Glutamatergic neuron (in vitro differentiated cells): ENCODE measurements at regions not wholly inside any gene's neighbourhood (a gene's known extent, or its start where the extent isn't known, plus 50 kb on each side); places are given as distances from the start of the nearest gene placed in this dataset.
"Not testable (repeated sequence)": the region's sequence is repeated elsewhere in the genome, so short reads cannot be mapped to it uniquely, and the experiment has no call there.

Experiments used
- DNase-seq: peaks from one replicate; pipeline ENCODE4 v3.0.0; 2022
- H3K27ac Mint-ChIP-seq: one replicate; pipeline ENCODE4 v1.8.0; 2020; ENCODE audit warnings: mild to moderate bottlenecking, mixed read lengths, inconsistent platforms; ENCODE audit not compliant: unreplicated experiment
- H3K27me3 Mint-ChIP-seq: one replicate; pipeline ENCODE4 v1.8.0; 2020; ENCODE audit warnings: mild to moderate bottlenecking, moderate library complexity, mixed read lengths, inconsistent platforms; ENCODE audit not compliant: unreplicated experiment
- H3K36me3 Mint-ChIP-seq: one replicate; pipeline ENCODE4 v1.8.0; 2020; ENCODE audit warnings: mild to moderate bottlenecking, mixed read lengths, inconsistent platforms; ENCODE audit not compliant: unreplicated experiment
- H3K4me1 Mint-ChIP-seq: one replicate; pipeline ENCODE4 v1.8.0; 2020; ENCODE audit warnings: mild to moderate bottlenecking, low read depth, mixed read lengths, inconsistent platforms; ENCODE audit not compliant: unreplicated experiment
- H3K4me3 Mint-ChIP-seq: one replicate; pipeline ENCODE4 v1.8.0; 2020; ENCODE audit warnings: mild to moderate bottlenecking, mixed read lengths, inconsistent platforms; ENCODE audit not compliant: unreplicated experiment
- H3K9me3 Mint-ChIP-seq: one replicate; pipeline ENCODE4 v1.8.0; 2020; ENCODE audit warnings: mild to moderate bottlenecking, moderate library complexity, mixed read lengths, inconsistent platforms; ENCODE audit not compliant: unreplicated experiment
- TF ChIP-seq, protein P1 (sequence below): fragments of 200-600 bp; sonication (generic); IDR thresholded peaks from one replicate; pipeline ENCODE4 v1.5.0; 2021; ENCODE audit not compliant: partially characterized antibody, unreplicated experiment

DNA sequence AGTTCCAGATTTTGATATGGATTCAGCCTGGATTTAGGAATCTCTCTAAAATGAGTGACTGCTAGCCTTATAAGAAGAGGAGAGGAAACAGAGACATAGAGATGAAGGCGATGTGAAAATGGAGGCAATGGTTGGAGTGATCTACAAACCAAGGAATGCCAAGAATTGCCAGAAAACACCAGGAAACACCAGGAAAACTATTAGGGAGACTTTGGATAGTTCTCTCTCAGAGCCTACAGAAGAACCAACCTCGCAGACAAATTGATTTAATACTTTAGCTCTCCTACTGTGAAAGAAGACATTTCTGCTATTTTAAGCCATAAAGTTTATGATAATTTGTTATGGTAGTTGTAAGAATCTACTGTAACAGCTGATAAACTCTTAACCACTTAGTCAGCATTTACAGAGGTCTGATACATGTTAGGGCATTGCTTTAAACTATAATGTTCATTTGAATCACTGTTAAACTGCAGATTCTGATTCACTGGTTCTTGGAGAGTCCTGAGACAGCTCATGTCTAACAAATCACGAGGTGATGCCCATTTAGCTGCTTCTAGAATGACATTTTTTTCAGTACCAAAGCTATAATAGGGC lies 1702.6 kb upstream of the LRRTM1 start:
- Mint-ChIP-seq H3K36me3 (no peaks in the 10 kb centered on the region), H3K27ac (no peak overlapping the region), H3K9me3 (no peaks in the 10 kb centered on the region), H3K4me3 (no peak overlapping the region), H3K4me1 (peaks cover 2% of the 10 kb centered on the region), H3K27me3 (no peaks in the 10 kb centered on the region)
- no peak for DNase-seq
- TF ChIP-seq, protein P1, sequence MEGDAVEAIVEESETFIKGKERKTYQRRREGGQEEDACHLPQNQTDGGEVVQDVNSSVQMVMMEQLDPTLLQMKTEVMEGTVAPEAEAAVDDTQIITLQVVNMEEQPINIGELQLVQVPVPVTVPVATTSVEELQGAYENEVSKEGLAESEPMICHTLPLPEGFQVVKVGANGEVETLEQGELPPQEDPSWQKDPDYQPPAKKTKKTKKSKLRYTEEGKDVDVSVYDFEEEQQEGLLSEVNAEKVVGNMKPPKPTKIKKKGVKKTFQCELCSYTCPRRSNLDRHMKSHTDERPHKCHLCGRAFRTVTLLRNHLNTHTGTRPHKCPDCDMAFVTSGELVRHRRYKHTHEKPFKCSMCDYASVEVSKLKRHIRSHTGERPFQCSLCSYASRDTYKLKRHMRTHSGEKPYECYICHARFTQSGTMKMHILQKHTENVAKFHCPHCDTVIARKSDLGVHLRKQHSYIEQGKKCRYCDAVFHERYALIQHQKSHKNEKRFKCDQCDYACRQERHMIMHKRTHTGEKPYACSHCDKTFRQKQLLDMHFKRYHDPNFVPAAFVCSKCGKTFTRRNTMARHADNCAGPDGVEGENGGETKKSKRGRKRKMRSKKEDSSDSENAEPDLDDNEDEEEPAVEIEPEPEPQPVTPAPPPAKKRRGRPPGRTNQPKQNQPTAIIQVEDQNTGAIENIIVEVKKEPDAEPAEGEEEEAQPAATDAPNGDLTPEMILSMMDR = no peak

DNA sequence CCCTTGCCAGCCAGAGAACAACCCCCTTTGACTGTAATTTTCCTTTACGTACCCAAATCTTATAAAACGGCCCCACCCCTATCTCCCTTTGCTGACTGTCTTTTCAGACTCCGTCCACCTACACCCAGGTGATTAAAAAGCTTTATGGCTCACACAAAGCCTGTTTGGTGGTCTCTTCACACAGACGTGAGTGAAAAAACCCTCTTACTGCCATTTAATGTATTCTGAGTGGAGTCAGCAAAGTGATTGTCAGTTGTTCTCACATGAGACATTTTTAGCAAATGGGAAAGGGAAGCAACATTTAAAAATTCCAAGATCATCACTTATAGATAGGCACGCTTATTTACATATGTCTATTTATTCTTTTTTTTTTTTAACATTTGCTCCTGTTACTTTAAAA lies 1701.3 kb upstream of the LRRTM1 start:
- H3K9me3 Mint-ChIP-seq, H3K36me3 Mint-ChIP-seq, H3K4me1 Mint-ChIP-seq, DNase-seq, H3K27me3 Mint-ChIP-seq, H3K4me3 Mint-ChIP-seq, H3K27ac Mint-ChIP-seq: not testable (repeated sequence)

DNA sequence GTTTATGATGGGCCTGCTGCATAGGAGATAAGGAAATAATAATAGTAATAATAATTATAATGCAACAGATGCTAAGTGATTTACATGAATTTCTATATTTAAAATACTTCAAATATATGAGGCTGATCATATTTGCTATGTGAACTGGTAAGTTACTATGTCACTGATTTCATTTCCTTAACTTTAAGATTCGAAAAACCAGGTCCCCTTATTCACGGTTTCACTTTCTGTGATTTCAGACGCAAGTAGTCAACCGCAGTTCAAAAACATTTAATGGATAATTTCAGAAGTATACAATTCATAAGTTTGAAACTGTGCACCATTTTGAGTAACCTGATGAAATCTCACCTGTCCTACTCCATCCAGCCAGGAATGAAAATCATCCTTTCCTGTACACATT lies 1697.1 kb upstream of the LRRTM1 start:
- Mint-ChIP-seq H3K27ac (no peak overlapping the region), H3K9me3 (no peaks in the 10 kb centered on the region), H3K36me3 (no peaks in the 10 kb centered on the region), H3K4me1 (peaks cover 3% of the 10 kb centered on the region), H3K27me3 (no peaks in the 10 kb centered on the region), H3K4me3 (no peak overlapping the region)
- TF ChIP-seq, protein P1 = no peak
- no peak for DNase-seq

DNA sequence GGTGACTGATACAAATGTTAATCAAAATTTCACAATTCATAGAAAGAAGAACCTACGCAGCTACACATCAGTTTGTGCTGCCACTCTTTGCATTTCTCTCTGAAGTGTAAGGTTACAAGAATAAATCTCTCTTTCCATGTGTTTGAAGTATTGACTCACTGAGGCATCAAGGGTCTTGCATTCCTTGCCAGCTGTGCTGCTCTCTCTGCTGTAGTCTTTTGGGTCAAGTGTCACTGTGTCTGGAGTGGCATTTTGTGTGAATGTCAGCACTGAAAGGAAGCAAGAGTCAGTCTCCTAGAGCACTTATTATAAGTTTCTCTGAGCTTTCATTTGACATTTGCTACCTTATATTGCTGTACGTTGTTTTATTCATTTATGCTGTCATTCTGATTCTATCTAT lies 1696.1 kb upstream of the LRRTM1 start:
- H3K4me1 Mint-ChIP-seq = peaks cover 2% of the 10 kb centered on the region
- H3K27ac Mint-ChIP-seq = no peak overlapping the region
- H3K4me3 Mint-ChIP-seq = no peak overlapping the region
- no peaks in the 10 kb centered on the region for H3K9me3 Mint-ChIP-seq
- H3K36me3 Mint-ChIP-seq = no peaks in the 10 kb centered on the region
- TF ChIP-seq, protein P1 = no peak
- no peaks in the 10 kb centered on the region for H3K27me3 Mint-ChIP-seq
- DNase-seq = no peak

DNA sequence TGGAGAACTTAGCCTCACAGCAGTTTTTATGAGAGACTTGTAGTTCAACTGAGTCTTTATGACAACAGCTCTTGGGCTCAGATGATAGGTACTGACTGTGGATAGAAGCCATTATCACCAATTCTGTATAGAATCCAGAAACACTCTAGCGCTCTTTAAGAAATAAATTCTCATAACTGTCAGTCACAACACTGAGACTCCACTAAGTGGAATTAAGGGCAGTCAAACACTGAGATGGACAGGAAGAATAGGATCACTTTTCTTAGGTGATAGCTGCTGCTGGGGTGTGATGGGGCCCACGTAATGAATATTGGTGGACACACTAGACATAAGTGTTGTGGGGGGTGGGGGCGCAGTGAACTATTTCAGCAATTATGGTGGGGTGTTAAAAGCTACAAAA lies 1691.8 kb upstream of the LRRTM1 start:
- no peak overlapping the region for H3K27ac Mint-ChIP-seq
- H3K9me3 Mint-ChIP-seq = no peaks in the 10 kb centered on the region
- DNase-seq = no peak
- H3K4me1 Mint-ChIP-seq = peaks cover 2% of the 10 kb centered on the region
- H3K27me3 Mint-ChIP-seq = no peaks in the 10 kb centered on the region
- H3K4me3 Mint-ChIP-seq = no peak overlapping the region
- H3K36me3 Mint-ChIP-seq = no peaks in the 10 kb centered on the region
- TF ChIP-seq, protein P1 = no peak
